GM12873 (cell line): ENCODE measurements at regions not wholly inside any gene's neighbourhood (a gene's known extent, or its start where the extent isn't known, plus 50 kb on each side); places are given as distances from the start of the nearest gene placed in this dataset.

ENCODE experiments used
- TF ChIP-seq, protein P1 (sequence below): IDR thresholded peaks from 2 replicates; pipeline ENCODE4 v1.5.1; 2012; ENCODE audit warnings: low read depth, mild to moderate bottlenecking, moderate library complexity, low read length, control low read depth; ENCODE audit not compliant: insufficient read depth; ENCODE audit errors: missing control alignments

GRCh38 chr2:238692562-238692961 is 155.3 kb upstream of the TWIST2 start:
- TF ChIP-seq, protein P1, sequence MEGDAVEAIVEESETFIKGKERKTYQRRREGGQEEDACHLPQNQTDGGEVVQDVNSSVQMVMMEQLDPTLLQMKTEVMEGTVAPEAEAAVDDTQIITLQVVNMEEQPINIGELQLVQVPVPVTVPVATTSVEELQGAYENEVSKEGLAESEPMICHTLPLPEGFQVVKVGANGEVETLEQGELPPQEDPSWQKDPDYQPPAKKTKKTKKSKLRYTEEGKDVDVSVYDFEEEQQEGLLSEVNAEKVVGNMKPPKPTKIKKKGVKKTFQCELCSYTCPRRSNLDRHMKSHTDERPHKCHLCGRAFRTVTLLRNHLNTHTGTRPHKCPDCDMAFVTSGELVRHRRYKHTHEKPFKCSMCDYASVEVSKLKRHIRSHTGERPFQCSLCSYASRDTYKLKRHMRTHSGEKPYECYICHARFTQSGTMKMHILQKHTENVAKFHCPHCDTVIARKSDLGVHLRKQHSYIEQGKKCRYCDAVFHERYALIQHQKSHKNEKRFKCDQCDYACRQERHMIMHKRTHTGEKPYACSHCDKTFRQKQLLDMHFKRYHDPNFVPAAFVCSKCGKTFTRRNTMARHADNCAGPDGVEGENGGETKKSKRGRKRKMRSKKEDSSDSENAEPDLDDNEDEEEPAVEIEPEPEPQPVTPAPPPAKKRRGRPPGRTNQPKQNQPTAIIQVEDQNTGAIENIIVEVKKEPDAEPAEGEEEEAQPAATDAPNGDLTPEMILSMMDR, result no peak

DNA sequence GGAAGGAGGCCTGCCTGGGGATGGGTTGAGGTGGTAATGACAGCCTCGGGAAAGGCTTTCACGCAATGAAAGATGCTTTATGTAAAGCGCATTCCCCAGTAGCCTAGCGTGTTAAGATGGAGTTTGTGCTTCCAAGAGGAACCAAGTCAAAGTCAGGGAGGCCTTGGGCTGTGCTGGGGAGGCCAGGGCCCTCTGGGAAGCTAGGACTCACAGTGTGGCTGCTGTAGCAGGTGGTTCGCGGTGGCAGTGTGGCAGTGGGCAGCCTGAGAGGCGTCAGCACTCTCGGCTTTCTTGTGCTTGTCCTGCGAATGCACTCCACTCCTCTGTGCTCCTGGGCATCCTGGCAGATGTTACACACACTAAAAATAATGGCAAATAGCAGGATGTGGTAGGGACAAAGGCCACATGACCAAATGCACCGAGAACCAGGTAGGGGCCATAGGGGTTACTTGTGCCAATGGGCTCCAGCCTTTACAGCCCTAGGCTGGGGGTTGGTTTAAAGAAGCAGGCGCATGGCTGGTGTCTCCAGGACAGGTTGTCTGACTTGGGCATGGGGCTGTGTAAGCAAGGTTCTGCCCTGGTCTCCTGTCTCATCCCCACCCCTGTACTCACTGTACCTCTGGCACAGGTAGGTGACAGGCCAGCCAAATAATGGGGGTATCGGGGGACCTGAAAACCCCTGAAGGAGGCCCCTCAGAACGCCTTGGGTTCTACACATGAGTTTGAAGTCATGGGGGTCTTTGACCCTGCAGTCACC is 154.4 kb upstream of the TWIST2 start:
- TF ChIP-seq, protein P1, result no peak

DNA sequence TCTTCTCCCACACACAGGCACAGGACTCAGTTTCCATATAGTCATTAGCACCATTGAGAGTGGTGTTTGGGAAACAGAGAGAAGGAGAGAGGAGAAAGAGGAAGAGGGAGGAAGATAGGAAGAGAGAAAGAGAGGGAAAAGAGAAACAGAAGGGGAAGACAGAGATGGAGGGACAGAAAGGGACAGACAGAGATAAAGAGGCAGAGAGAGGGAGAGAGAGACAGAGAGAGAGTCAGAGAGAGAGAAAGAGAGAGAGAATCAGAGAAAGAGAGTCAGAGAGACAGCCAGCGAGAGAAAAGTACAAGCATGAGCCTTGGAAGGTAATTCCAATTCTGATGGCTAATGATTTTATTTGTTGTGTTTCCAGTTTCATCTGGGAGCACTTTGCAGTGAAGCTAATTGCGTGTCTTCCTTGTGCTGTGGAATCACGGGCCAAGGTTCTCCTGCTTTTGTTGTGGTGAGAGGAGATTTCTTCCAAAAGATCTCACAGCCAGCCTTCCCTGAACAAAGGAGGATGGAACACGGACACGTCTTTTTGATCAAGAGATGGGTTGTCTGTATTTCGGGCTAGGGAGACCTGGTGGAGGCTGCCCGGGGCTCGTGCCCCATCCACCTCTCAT is 153.6 kb upstream of the TWIST2 start:
- TF ChIP-seq, protein P1, result no peak

DNA sequence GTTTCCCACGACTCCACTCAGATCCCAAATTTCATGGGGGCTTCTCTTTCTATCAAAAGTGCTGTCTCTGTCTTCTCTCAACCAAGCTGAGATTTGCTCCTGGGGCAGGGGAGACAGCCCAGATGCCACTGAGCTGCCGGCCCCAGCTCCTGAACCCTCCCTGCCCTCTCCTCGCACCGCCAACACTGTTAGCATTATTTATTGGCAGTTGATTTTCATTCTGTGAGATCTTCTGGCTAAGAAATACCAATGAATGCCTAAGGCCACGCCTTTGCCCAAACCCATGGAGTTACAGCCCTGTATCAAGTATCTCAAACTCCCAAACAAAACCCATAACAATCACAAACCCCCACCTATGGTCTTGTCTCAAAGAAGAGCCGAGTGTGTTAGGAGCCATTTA is 153.0 kb upstream of the TWIST2 start:
- TF ChIP-seq, protein P1, result no peak

DNA sequence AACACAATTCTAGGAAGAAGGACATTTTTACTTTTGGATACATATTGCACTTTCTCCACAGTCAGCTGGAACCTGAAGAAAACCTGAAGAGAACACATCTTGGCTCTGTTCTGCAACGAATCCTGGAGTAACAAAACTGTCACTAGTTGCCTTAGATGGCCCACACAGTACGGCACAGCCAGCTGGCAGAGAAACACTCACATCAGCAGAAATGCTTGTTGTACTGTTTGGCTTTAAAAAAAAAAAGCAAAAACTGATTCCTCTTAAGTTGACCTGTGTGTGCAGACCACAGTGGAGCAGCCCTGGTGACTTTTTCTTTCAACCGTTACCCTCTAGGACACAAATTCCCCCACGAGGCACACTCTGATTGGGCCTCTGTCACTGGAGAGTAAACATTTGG is 152.3 kb upstream of the TWIST2 start:
- TF ChIP-seq, protein P1, result no peak

DNA sequence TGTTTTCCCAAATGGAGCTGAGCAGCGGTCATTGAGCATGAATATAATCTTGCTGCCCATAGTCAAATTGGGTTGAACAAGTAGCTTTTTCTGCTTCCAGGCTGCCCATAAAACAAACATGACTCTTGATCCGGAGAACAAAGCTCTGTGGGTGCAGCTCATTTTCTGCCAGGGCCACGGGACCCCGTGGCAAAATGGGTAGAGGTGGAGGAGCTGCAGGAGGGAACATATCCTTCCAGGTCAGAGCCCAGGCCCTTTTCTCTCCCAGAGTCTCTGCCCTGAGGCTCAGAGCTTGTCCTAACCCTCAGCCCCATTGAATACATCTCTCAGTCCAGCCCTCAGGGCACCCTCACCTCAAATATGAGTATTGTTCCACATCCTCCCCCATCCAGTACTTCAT is 151.6 kb upstream of the TWIST2 start:
- TF ChIP-seq, protein P1, result no peak

DNA sequence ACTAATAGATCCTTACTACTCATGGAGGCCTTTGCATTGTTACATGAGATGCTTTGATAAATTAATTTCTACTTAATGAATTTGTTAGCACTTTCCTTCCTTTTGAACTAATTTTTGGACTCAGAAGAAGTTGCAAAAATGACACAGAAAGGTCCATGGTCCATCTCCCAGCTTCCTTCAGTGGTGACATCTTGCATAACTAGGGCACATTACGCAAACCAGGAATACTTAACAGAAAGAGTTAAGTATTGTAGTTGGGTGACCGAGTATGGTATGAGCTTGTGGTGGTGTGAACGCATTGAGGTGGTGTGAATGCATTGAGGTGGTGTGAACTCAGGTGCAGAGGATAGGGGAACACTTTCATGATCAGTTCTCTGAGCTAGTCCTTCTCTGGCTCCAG is 151.1 kb upstream of the TWIST2 start:
- TF ChIP-seq, protein P1, result no peak
